ENCODE measurements at regions not wholly inside any gene's neighbourhood (a gene's known extent, or its start where the extent isn't known, plus 50 kb on each side); places are given as distances from the start of the nearest gene placed in this dataset.
"Not testable (repeated sequence)": the region's sequence is repeated elsewhere in the genome, so short reads cannot be mapped to it uniquely, and the experiment has no call there.

- TF ChIP-seq POLR2A (IDR thresholded peaks at IDR 0.05; ENCODE audit: low read length) (no peak), GATA1 (IDR thresholded peaks at IDR 0.05; ENCODE audit: low read depth, low read length) (no peak)
- DNase-seq: peak in 1 of 2 experiments; percentile 5
Observed at GRCh38 chr9:19922476-19923118, 133.8 kb upstream of the SLC24A2 start.

GRCh38 chr9:19920401-19920800, 131.6 kb upstream of the SLC24A2 start:
- no peak for DNase-seq
- TF ChIP-seq POLR2A (IDR thresholded peaks at IDR 0.05; ENCODE audit: low read length): no peak
- no peak for TF ChIP-seq GATA1 (IDR thresholded peaks at IDR 0.05; ENCODE audit: low read depth, low read length)

- TF ChIP-seq POLR2A (IDR thresholded peaks at IDR 0.05; ENCODE audit: low read length) (no peak), GATA1 (IDR thresholded peaks at IDR 0.05; ENCODE audit: low read depth, low read length) (no peak)
- no peak for DNase-seq
Observed at GRCh38 chr9:19918630-19919029, 129.8 kb upstream of the SLC24A2 start.

- no peak for DNase-seq
- TF ChIP-seq GATA1 (IDR thresholded peaks at IDR 0.05; ENCODE audit: low read depth, low read length) (no peak), POLR2A (IDR thresholded peaks at IDR 0.05; ENCODE audit: low read length) (no peak)
Observed at GRCh38 chr9:19914044-19914443, 125.2 kb upstream of the SLC24A2 start.

GRCh38 chr9:19913151-19913550, 124.3 kb upstream of the SLC24A2 start:
- no peak for TF ChIP-seq POLR2A (IDR thresholded peaks at IDR 0.05; ENCODE audit: low read length)
- TF ChIP-seq GATA1 (IDR thresholded peaks at IDR 0.05; ENCODE audit: low read depth, low read length): no peak
- no peak for DNase-seq

- no peak for DNase-seq
- TF ChIP-seq GATA1 (IDR thresholded peaks at IDR 0.05; ENCODE audit: low read depth, low read length) (no peak), POLR2A (IDR thresholded peaks at IDR 0.05; ENCODE audit: low read length) (no peak)
Observed at GRCh38 chr9:19903076-19903475, 114.2 kb upstream of the SLC24A2 start.

- no peak for TF ChIP-seq GATA1 (IDR thresholded peaks at IDR 0.05; ENCODE audit: low read depth, low read length)
- no peak for TF ChIP-seq POLR2A (IDR thresholded peaks at IDR 0.05; ENCODE audit: low read length)
- peak; percentile 56 to 89 for DNase-seq
Observed at GRCh38 chr9:19901586-19901985, 112.7 kb upstream of the SLC24A2 start.

GRCh38 chr9:19896161-19896560, 107.3 kb upstream of the SLC24A2 start:
- TF ChIP-seq POLR2A (IDR thresholded peaks at IDR 0.05; ENCODE audit: low read length): no peak
- TF ChIP-seq GATA1 (IDR thresholded peaks at IDR 0.05; ENCODE audit: low read depth, low read length): no peak

GRCh38 chr9:19895578-19895977, 106.7 kb upstream of the SLC24A2 start:
- DNase-seq: not testable (repeated sequence)

More at GRCh38 chr9:19896161-19896560, 107.3 kb upstream of the SLC24A2 start:
- no peak for DNase-seq

GRCh38 chr9:19895006-19895405, 106.2 kb upstream of the SLC24A2 start:
- TF ChIP-seq GATA1 (IDR thresholded peaks at IDR 0.05; ENCODE audit: low read depth, low read length) (no peak), POLR2A (IDR thresholded peaks at IDR 0.05; ENCODE audit: low read length) (no peak)
- DNase-seq: no peak

- TF ChIP-seq POLR2A (IDR thresholded peaks at IDR 0.05; ENCODE audit: low read length): no peak
- TF ChIP-seq GATA1 (IDR thresholded peaks at IDR 0.05; ENCODE audit: low read depth, low read length): no peak
- DNase-seq: no peak
Observed at GRCh38 chr9:19885608-19886007, 96.8 kb upstream of the SLC24A2 start.

- no peak for TF ChIP-seq GATA1 (IDR thresholded peaks at IDR 0.05; ENCODE audit: low read depth, low read length)
- no peak for TF ChIP-seq POLR2A (IDR thresholded peaks at IDR 0.05; ENCODE audit: low read length)
Observed at GRCh38 chr9:19879062-19879461, 90.2 kb upstream of the SLC24A2 start.

GRCh38 chr9:19876569-19877316, 87.9 kb upstream of the SLC24A2 start:
- no peak for DNase-seq

More at GRCh38 chr9:19879062-19879461, 90.2 kb upstream of the SLC24A2 start:
- DNase-seq: no peak

GRCh38 chr9:19875291-19875920, 86.6 kb upstream of the SLC24A2 start:
- DNase-seq: no peak
- TF ChIP-seq POLR2A (IDR thresholded peaks at IDR 0.05; ENCODE audit: low read length): no peak
- TF ChIP-seq GATA1 (IDR thresholded peaks at IDR 0.05; ENCODE audit: low read depth, low read length): no peak

More at GRCh38 chr9:19876569-19877316, 87.9 kb upstream of the SLC24A2 start:
- TF ChIP-seq POLR2A (IDR thresholded peaks at IDR 0.05; ENCODE audit: low read length): no peak
- TF ChIP-seq GATA1 (IDR thresholded peaks at IDR 0.05; ENCODE audit: low read depth, low read length): no peak

GRCh38 chr9:19873188-19873587, 84.4 kb upstream of the SLC24A2 start:
- DNase-seq: not testable (repeated sequence)

All from erythroblast (primary cell).